IMR-90 (cell line): ENCODE measurements at regions not wholly inside any gene's neighbourhood (a gene's known extent, or its start where the extent isn't known, plus 50 kb on each side); places are given as distances from the start of the nearest gene placed in this dataset.

ENCODE experiments used
- ATAC-seq: fragments of 200-7000 bp; cut with Tn5 transposase; 2 replicates; pipeline ENCODE4 v1.9.1; 2020; ENCODE audit warnings: low read depth, mild to moderate bottlenecking, moderate library complexity
- BruUV-seq: library from RNA; stranded (reverse); fragments of 400-500 nt; replicated peaks from 2 replicates; lab custom pipeline; 2021; lab: Mats Ljungman, UMichigan
- CTCF ChIA-PET: fragments of 300-600 bp; formaldehyde crosslinking; extraction: SDS; loops from one replicate; lab custom pipeline; 2021; ENCODE audit warnings: antibody characterized with exemption; lab: Yijun Ruan, JAX
- POLR2A ChIA-PET: fragments of 300-600 bp; sonication (Branson Sonifier 250); formaldehyde crosslinking; loops from one replicate; lab custom pipeline; 2022; ENCODE audit warnings: antibody characterized with exemption; ENCODE audit not compliant: unreplicated experiment; lab: Charles Lee
- DNase-seq: peaks from one replicate; pipeline ENCODE4 v3.0.0; 2013
- H2AFZ ChIP-seq: replicated peaks from 2 replicates; pipeline ENCODE3; 2013; ENCODE audit warnings: low read length, mild to moderate bottlenecking; ENCODE audit not compliant: poor library complexity
- H2AK5ac ChIP-seq: 2 replicates; pipeline ENCODE4 v1.6.1; 2013; ENCODE audit warnings: low read depth, low read length, inconsistent platforms
- H2AK9ac ChIP-seq: replicated peaks from 2 replicates; pipeline ENCODE3; 2013; ENCODE audit warnings: mild to moderate bottlenecking, low read depth, low read length, moderate library complexity; ENCODE audit not compliant: poor library complexity
- H2BK120ac ChIP-seq: 2 replicates; pipeline ENCODE4 v1.6.1; 2013; ENCODE audit warnings: low read depth, low read length, inconsistent platforms
- H2BK15ac ChIP-seq: 3 replicates; pipeline ENCODE4 v1.6.1; 2013; ENCODE audit warnings: low read depth, low read length, inconsistent platforms
- H2BK20ac ChIP-seq: 2 replicates; pipeline ENCODE4 v1.6.1; 2013; ENCODE audit warnings: low read depth, mild to moderate bottlenecking, inconsistent platforms, low read length, moderate library complexity
- H2BK5ac ChIP-seq: 2 replicates; pipeline ENCODE4 v1.6.1; 2013; ENCODE audit warnings: mild to moderate bottlenecking, low read depth, low read length, inconsistent platforms; ENCODE audit not compliant: poor library complexity, severe bottlenecking
- H3K14ac ChIP-seq: replicated peaks from 2 replicates; pipeline ENCODE4 v1.6.1; 2013; ENCODE audit warnings: low read depth, low read length, inconsistent platforms
- H3K18ac ChIP-seq: 2 replicates; pipeline ENCODE4 v1.6.1; 2013; ENCODE audit warnings: low read depth, low read length, control low read depth
- H3K23ac ChIP-seq: 2 replicates; pipeline ENCODE4 v1.6.1; 2013; ENCODE audit warnings: low read depth, low read length, inconsistent platforms
- H3K27ac ChIP-seq: 2 replicates; pipeline ENCODE4 v1.5.1; 2013; ENCODE audit warnings: mild to moderate bottlenecking, control low read depth, low read length; ENCODE audit not compliant: insufficient read depth
- H3K27me3 ChIP-seq: 2 replicates; pipeline ENCODE4 v1.6.1; 2013; ENCODE audit warnings: low read length; ENCODE audit not compliant: control insufficient read depth, insufficient read depth
- H3K36me3 ChIP-seq: 2 replicates; pipeline ENCODE4 v1.6.1; 2013; ENCODE audit warnings: low read length, mixed read lengths; ENCODE audit not compliant: control insufficient read depth, insufficient read depth
- H3K4ac ChIP-seq: 2 replicates; pipeline ENCODE4 v1.6.1; 2013; ENCODE audit warnings: low read depth, low read length, inconsistent platforms
- H3K4me1 ChIP-seq: 2 replicates; pipeline ENCODE4 v1.6.1; 2013; ENCODE audit warnings: low read length, mixed read lengths; ENCODE audit not compliant: control insufficient read depth, insufficient read depth
- H3K4me2 ChIP-seq: 2 replicates; pipeline ENCODE4 v1.6.1; 2013; ENCODE audit warnings: low read depth, mild to moderate bottlenecking, control low read depth, low read length, moderate library complexity
- H3K4me3 ChIP-seq: 2 replicates; pipeline ENCODE4 v1.5.1; 2013; ENCODE audit warnings: low read depth, mild to moderate bottlenecking, control low read depth, low read length, moderate library complexity; ENCODE audit not compliant: insufficient read depth
- H3K56ac ChIP-seq: 2 replicates; pipeline ENCODE4 v1.6.1; 2013; ENCODE audit warnings: low read length, inconsistent platforms; ENCODE audit not compliant: insufficient read depth; ENCODE audit errors: extremely low read depth
- H3K79me1 ChIP-seq, 2 experiments: 2 replicates each; pipeline ENCODE4 v1.6.1; 2013; ENCODE audit warnings: low read length in 2 of 2, inconsistent platforms in 1 of 2, low read depth in 1 of 2
- H3K9ac ChIP-seq: 2 replicates; pipeline ENCODE4 v1.6.1; 2013; ENCODE audit warnings: low read depth, low read length, control low read depth
- H3K9me1 ChIP-seq: 2 replicates; pipeline ENCODE4 v1.6.1; 2013; ENCODE audit warnings: low read length, inconsistent platforms; ENCODE audit not compliant: insufficient read depth
- H3K9me3 ChIP-seq: 2 replicates; pipeline ENCODE4 v1.6.1; 2013; ENCODE audit warnings: low read length; ENCODE audit not compliant: control insufficient read depth, insufficient read depth
- H4K20me1 ChIP-seq: 2 replicates; pipeline ENCODE4 v1.6.1; 2013; ENCODE audit warnings: low read length, inconsistent platforms; ENCODE audit not compliant: insufficient read depth
- H4K5ac ChIP-seq: 2 replicates; pipeline ENCODE4 v1.6.1; 2013; ENCODE audit warnings: mild to moderate bottlenecking, low read depth, low read length, control low read depth
- H4K8ac ChIP-seq, 2 experiments: 2 replicates each; pipeline ENCODE4 v1.6.1; 2013; ENCODE audit warnings: low read depth in 2 of 2, low read length in 2 of 2, control low read depth in 1 of 2, inconsistent platforms in 1 of 2
- H4K91ac ChIP-seq: 2 replicates; pipeline ENCODE4 v1.6.1; 2013; ENCODE audit warnings: low read depth, low read length, inconsistent platforms; ENCODE audit not compliant: insufficient read depth
- CEBPB ChIP-seq: IDR thresholded peaks from 2 replicates; pipeline ENCODE4 v1.6.1; 2012; ENCODE audit warnings: low read depth, low read length, improper control_type of control experiment
- MAZ ChIP-seq: IDR thresholded peaks from 2 replicates; pipeline ENCODE4 v1.6.1; 2012; ENCODE audit warnings: low read depth, mild to moderate bottlenecking, low read length, improper control_type of control experiment, moderate library complexity, borderline replicate concordance
- RAD21 ChIP-seq: IDR thresholded peaks from 2 replicates; pipeline ENCODE4 v1.6.1; 2012; ENCODE audit warnings: low read length, improper control_type of control experiment
- RCOR1 ChIP-seq: IDR thresholded peaks from 2 replicates; pipeline ENCODE4 v1.6.1; 2012; ENCODE audit warnings: mild to moderate bottlenecking, low read length, improper control_type of control experiment; ENCODE audit not compliant: insufficient replicate concordance
- WGBS, 2 experiments: methylation state at CpG; one replicate each; pipeline versions ENCODE4 v1.1.5 to v1.1.7; 2013; ENCODE audit warnings: missing lambda C conversion rate in 2 of 2; ENCODE audit not compliant: insufficient read length in 1 of 2; ENCODE audit errors: extremely low coverage in 2 of 2; 5-methylcytosine and 5-hydroxymethylcytosine counted together
- dilution Hi-C: fragments of 300-500 bp; cut with HindIII; formaldehyde crosslinking; loops from one replicate; pipeline ENCODE4 v1.14.3; 2018; ENCODE audit warnings: low sequenced_read_pairs; ENCODE audit not compliant: unreplicated experiment
- in situ Hi-C: fragments of 300-500 bp; cut with MboI; formaldehyde crosslinking; loops from 3 replicates; pipeline ENCODE4 v1.14.3; 2019; ENCODE audit warnings: low sequenced_read_pairs, inconsistent platforms, mixed read lengths
- intact Hi-C: fragments of 100-400 bp; cut with micrococcal nuclease; formaldehyde crosslinking; loops from 2 replicates; pipeline ENCODE4 v1.10.0; 2022

DNA sequence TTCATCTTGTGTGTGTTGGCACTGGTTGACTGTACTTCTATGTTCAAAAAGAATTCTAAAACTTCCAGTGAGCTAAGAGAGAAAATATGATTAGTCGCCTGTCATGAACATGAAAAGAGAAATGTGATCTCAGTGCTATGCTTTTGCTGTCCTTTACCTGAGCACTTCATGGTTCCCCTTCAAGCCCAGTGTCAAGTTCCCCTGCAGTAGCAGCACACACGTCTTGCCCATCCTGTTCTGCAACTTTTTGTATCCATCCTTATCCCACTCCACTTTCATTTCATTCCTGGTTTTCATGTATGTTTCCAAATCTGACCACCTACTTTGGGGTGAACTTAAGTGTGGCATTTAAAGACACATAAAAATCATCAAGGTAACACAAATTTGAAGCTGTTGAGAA is 848.0 kb upstream of the USP15 start:
- Histone ChIP-seq H4K5ac (no peak overlapping the region), H3K14ac (no peak overlapping the region), H2AK5ac (no peak overlapping the region), H3K9me1 (no peaks in the 10 kb centered on the region), H3K4me3 (no peak overlapping the region), H3K9ac (no peak overlapping the region), H2AFZ (no peak overlapping the region), H2BK20ac (no peak overlapping the region), H3K27ac (no peak overlapping the region), H3K4me2 (no peak overlapping the region), H3K36me3 (no peaks in the 10 kb centered on the region), H3K56ac (no peak overlapping the region), H3K27me3 (no peaks in the 10 kb centered on the region), H3K79me1 (no peaks in the 10 kb centered on the region), H3K4me1 (no peaks in the 10 kb centered on the region), H3K4ac (no peak overlapping the region), H3K23ac (no peak overlapping the region), H4K20me1 (no peaks in the 10 kb centered on the region), H2BK120ac (no peak overlapping the region), H4K91ac (no peak overlapping the region), H3K18ac (no peak overlapping the region), H2BK5ac (no peak overlapping the region), H3K9me3 (0 out of 2 replicates have a peak, but pooled peaks cover 2% of the 10 kb centered on the region), H2AK9ac (no peak overlapping the region), H4K8ac (no peak overlapping the region), H2BK15ac (no peak overlapping the region)
- no CpG with 5 or more reads among the region's 2 CpGs for WGBS, 2 experiments
- no peak for DNase-seq
- POLR2A ChIA-PET: no interaction called here
- BruUV-seq: no TSS peak
- CTCF ChIA-PET: no interaction called here
- intact Hi-C loops: no loop called here
- TF ChIP-seq RAD21 (no peak), RCOR1 (no peak), MAZ (no peak), CEBPB (no peak)
- ATAC-seq: no peak
- dilution Hi-C loops: no loop called here
- in situ Hi-C loops: no loop called here
